GM13976 (cell line): ENCODE measurements at regions not wholly inside any gene's neighbourhood (a gene's known extent, or its start where the extent isn't known, plus 50 kb on each side); places are given as distances from the start of the nearest gene placed in this dataset.

Source experiments
- DNase-seq: peaks from one replicate; pipeline ENCODE4 v3.0.0; 2012; ENCODE audit warnings: low spot score
- in situ Hi-C: fragments of 300-500 bp; cut with MboI; formaldehyde crosslinking; loops from one replicate; pipeline ENCODE4 v1.12.0; 2022; ENCODE audit warnings: low sequenced_read_pairs, mixed read lengths, inconsistent platforms; ENCODE audit not compliant: unreplicated experiment
- TF ChIP-seq, protein P1 (sequence below): IDR thresholded peaks from 2 replicates; pipeline ENCODE4 v1.5.1; 2012; ENCODE audit warnings: borderline replicate concordance, mild to moderate bottlenecking; ENCODE audit not compliant: insufficient read depth; ENCODE audit errors: extremely low read depth, missing control alignments, control extremely low read depth

GRCh38 chr11:95693298-95693697 is 96.3 kb downstream of the FAM76B start:
- in situ Hi-C loops: no loop called here
- TF ChIP-seq, protein P1, sequence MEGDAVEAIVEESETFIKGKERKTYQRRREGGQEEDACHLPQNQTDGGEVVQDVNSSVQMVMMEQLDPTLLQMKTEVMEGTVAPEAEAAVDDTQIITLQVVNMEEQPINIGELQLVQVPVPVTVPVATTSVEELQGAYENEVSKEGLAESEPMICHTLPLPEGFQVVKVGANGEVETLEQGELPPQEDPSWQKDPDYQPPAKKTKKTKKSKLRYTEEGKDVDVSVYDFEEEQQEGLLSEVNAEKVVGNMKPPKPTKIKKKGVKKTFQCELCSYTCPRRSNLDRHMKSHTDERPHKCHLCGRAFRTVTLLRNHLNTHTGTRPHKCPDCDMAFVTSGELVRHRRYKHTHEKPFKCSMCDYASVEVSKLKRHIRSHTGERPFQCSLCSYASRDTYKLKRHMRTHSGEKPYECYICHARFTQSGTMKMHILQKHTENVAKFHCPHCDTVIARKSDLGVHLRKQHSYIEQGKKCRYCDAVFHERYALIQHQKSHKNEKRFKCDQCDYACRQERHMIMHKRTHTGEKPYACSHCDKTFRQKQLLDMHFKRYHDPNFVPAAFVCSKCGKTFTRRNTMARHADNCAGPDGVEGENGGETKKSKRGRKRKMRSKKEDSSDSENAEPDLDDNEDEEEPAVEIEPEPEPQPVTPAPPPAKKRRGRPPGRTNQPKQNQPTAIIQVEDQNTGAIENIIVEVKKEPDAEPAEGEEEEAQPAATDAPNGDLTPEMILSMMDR: no peak
- DNase-seq: no peak

DNA sequence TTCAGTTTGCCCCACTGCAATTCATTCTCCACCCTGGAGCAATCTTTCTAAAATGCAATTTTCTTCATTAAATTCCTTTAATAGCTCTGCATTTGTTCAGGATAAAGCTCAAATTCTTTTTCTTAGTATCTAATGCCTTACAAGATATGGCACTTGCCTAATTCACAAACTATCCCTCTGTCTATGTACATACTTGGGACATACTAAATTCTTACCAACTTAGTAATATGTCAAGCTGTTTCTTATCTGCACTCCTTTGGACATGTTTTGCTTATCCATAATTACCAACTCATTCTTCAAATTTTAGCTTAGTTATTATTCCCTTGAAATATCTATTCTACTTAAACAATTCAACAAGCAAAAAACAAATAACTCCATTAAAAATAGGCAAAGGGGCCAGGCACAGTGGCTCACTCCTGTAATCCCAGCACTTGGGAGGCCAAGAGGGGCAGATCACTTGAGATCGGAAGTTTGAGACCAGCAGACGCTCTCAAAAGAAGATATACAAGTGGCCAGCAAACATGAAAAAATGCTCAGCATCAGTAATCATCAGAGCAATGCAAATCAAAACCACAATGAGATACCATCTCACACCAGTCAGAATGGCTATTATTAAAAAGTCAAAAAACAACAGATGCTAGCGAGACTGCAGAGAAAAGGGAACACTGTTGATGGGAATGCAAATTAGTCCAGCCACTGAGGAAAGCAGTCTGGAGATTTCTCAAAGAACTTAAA is 96.9 kb downstream of the FAM76B start:
- TF ChIP-seq, protein P1: no peak
- DNase-seq: no peak
- in situ Hi-C loops: no loop called here

DNA sequence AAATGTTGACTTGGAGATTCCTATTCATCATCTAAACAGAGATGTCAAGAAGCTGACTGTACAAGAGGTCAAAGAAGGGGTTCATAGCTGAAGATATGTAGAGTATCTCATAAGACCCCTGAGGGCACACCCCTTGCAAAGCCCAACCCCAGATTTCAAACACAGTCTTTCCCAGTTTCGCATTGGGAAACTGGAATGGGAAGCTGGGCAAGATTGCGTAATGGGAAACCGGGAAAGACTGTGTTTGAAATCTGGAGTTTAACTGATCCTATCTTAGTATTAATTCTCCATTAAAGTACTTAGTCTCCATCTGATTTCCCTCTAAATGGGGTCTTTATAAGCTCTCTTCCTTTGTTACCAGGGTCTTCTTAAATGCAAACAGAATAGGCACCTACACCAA is 99.5 kb downstream of the FAM76B start:
- TF ChIP-seq, protein P1: no peak
- in situ Hi-C loops: no loop called here

DNA sequence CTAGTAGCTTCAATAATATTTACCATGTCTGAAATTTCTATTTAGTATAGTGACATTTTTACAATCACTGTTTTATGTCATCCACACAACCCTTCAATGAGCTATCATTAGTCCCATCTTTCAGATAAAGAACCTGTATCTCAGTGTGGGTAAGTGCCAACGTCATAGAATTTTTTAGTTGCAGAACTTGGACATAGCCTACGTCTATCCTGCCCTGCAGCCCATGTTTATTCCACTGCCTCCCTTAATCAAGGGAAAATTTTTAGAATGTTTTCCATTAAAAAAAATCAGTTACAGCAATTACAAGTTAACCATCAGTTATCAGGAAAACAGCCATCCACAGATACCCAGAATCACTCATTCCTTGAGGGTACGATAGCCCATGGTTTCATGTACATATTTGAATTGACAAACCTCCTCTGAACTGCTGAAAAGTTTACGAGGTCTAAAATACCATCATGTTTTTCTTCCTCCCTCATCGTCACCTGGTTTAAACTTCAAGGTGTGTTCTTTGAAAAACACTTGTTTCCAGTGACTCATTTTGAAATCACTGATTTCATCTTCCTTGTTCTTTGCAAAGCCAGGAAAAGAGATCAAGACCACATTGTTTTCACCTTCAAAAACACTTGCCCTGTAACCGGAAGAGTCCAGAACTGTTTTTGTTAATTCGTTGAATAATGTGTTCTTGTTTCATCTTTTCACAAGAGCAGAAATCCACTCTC is 100.9 kb downstream of the FAM76B start:
- in situ Hi-C loops: no loop called here
- DNase-seq: no peak
- TF ChIP-seq, protein P1: no peak

More for the DNA sequence above, 99.5 kb downstream of the FAM76B start:
- DNase-seq: no peak

GRCh38 chr11:95688015-95688414 is 101.6 kb downstream of the FAM76B start:
- in situ Hi-C loops: no loop called here
- DNase-seq: no peak
- TF ChIP-seq, protein P1: no peak

DNA sequence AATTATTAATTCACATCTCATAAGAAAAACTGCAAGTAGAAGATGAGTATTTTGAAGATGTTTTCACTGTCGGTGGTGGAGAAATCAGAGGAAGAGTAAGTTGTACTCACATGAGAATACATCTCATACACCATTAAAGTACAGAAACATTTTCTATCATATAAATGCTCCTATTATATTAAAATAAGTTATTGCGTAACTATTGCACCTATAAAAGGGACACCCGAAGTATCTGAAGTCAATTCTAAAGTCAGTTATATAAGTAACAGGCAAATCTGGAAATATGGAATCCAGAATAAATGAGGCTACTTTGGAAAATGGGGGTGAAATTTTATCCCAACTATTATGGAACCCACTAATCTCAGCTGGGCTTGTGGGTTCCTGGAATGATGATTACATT is 103.3 kb downstream of the FAM76B start:
- TF ChIP-seq, protein P1: no peak
- DNase-seq: no peak
- in situ Hi-C loops: no loop called here

DNA sequence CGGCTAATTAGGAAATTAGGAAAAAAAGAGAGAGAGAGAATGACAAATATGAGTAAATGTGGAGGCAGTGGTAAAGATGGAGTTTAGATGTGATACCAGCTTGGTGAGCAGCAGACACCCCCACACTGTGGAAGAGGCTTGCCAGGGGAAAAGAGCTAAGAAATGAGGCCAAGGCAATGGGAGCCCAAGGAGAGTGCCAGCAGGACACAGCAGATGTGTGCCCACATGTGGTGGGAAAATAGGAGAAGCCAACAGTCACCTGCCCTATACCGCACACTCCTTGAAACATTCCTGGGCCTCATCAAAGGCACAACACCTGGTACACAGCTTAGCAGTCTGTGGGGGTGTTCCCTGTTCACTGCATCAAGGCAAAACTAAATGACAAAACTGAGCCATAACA is 104.9 kb downstream of the FAM76B start:
- DNase-seq: no peak
- TF ChIP-seq, protein P1: no peak
- in situ Hi-C loops: no loop called here
